Osteocyte (in vitro differentiated cells): ENCODE measurements at regions not wholly inside any gene's neighbourhood (a gene's known extent, or its start where the extent isn't known, plus 50 kb on each side); places are given as distances from the start of the nearest gene placed in this dataset.

Experiments
- DNase-seq: peaks from one replicate; pipeline ENCODE4 v3.0.0; 2021; ENCODE audit warnings: mixed read lengths; ENCODE audit not compliant: unreplicated experiment; ENCODE audit errors: extremely low spot score
- H3K27ac Mint-ChIP-seq: one replicate; pipeline ENCODE4 v1.8.0; 2021; ENCODE audit warnings: mild to moderate bottlenecking, mixed read lengths; ENCODE audit not compliant: unreplicated experiment
- H3K27me3 Mint-ChIP-seq: one replicate; pipeline ENCODE4 v1.8.0; 2021; ENCODE audit warnings: mixed read lengths; ENCODE audit not compliant: unreplicated experiment
- H3K36me3 Mint-ChIP-seq: one replicate; pipeline ENCODE4 v1.8.0; 2021; ENCODE audit warnings: mixed read lengths; ENCODE audit not compliant: unreplicated experiment
- H3K4me1 Mint-ChIP-seq: one replicate; pipeline ENCODE4 v1.8.0; 2021; ENCODE audit warnings: mixed read lengths; ENCODE audit not compliant: unreplicated experiment
- H3K4me3 Mint-ChIP-seq: one replicate; pipeline ENCODE4 v1.8.0; 2021; ENCODE audit warnings: mild to moderate bottlenecking, moderate library complexity, mixed read lengths; ENCODE audit not compliant: unreplicated experiment
- H3K9me3 Mint-ChIP-seq: one replicate; pipeline ENCODE4 v1.8.0; 2021; ENCODE audit warnings: mixed read lengths; ENCODE audit not compliant: unreplicated experiment
- TF ChIP-seq, protein P1 (sequence below): fragments of 200-600 bp; sonication (generic); IDR thresholded peaks from 2 replicates; pipeline ENCODE4 v1.5.0; 2021; ENCODE audit warnings: antibody characterized with exemption, mild to moderate bottlenecking, moderate library complexity

GRCh38 chr6:99801805-99802204 lies 192.2 kb downstream of the MCHR2 start:
- DNase-seq, result no peak
- TF ChIP-seq, protein P1, sequence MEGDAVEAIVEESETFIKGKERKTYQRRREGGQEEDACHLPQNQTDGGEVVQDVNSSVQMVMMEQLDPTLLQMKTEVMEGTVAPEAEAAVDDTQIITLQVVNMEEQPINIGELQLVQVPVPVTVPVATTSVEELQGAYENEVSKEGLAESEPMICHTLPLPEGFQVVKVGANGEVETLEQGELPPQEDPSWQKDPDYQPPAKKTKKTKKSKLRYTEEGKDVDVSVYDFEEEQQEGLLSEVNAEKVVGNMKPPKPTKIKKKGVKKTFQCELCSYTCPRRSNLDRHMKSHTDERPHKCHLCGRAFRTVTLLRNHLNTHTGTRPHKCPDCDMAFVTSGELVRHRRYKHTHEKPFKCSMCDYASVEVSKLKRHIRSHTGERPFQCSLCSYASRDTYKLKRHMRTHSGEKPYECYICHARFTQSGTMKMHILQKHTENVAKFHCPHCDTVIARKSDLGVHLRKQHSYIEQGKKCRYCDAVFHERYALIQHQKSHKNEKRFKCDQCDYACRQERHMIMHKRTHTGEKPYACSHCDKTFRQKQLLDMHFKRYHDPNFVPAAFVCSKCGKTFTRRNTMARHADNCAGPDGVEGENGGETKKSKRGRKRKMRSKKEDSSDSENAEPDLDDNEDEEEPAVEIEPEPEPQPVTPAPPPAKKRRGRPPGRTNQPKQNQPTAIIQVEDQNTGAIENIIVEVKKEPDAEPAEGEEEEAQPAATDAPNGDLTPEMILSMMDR, result no peak
- Mint-ChIP-seq H3K36me3 (no peaks in the 10 kb centered on the region), H3K4me1 (no peaks in the 10 kb centered on the region), H3K4me3 (no peak overlapping the region), H3K9me3 (no peaks in the 10 kb centered on the region), H3K27me3 (peaks cover 23% of the 10 kb centered on the region), H3K27ac (no peak overlapping the region)

DNA sequence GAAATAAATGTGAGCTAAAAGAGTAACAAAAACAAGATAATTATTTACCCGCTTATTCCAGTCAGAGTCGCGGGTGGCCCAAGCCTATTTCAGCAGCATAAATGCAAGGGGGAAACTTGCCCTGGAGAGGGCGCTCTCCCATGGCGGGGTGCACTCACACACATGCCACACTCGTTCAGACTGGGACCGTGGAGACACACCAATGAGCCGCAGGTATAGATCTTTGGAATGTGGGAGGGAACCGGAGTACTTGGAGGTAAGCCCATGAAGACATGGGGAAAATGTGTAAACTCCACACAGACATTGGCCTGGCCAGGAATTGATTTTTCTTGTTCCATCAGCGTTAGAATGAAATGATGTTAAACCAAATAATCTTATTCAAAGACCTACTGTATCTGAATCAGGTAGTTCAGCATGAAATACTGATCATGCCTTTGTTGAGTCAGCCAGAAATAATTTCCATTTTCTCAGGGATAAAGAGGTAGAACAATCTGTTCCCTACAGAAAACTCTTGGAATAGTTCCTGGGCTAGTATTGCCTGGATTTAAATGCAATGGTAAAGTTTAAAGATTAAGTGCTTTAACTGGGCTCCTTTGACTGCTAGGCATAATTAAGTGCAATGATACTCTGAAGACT lies 191.5 kb downstream of the MCHR2 start:
- H3K27ac Mint-ChIP-seq, result no peak overlapping the region
- no peak overlapping the region for H3K4me3 Mint-ChIP-seq
- TF ChIP-seq, protein P1, result no peak
- no peaks in the 10 kb centered on the region for H3K4me1 Mint-ChIP-seq
- DNase-seq, result no peak
- no peaks in the 10 kb centered on the region for H3K9me3 Mint-ChIP-seq
- H3K27me3 Mint-ChIP-seq, result peaks cover 20% of the 10 kb centered on the region
- no peaks in the 10 kb centered on the region for H3K36me3 Mint-ChIP-seq

- TF ChIP-seq, protein P1, result no peak
- DNase-seq, result no peak
- Mint-ChIP-seq H3K9me3 (no peaks in the 10 kb centered on the region), H3K27me3 (peaks cover 45% of the 10 kb centered on the region), H3K27ac (no peak overlapping the region), H3K4me1 (no peaks in the 10 kb centered on the region), H3K4me3 (no peak overlapping the region), H3K36me3 (no peaks in the 10 kb centered on the region)
Measured at GRCh38 chr6:99808992-99809391, 185.0 kb downstream of the MCHR2 start.

GRCh38 chr6:99810295-99810694 lies 183.7 kb downstream of the MCHR2 start:
- Mint-ChIP-seq H3K9me3 (no peaks in the 10 kb centered on the region), H3K36me3 (no peaks in the 10 kb centered on the region), H3K4me3 (no peak overlapping the region), H3K4me1 (no peaks in the 10 kb centered on the region), H3K27me3 (peaks cover 36% of the 10 kb centered on the region), H3K27ac (no peak overlapping the region)
- TF ChIP-seq, protein P1, result no peak
- no peak for DNase-seq

- no peaks in the 10 kb centered on the region for H3K9me3 Mint-ChIP-seq
- TF ChIP-seq, protein P1, result no peak
- no peak overlapping the region for H3K27ac Mint-ChIP-seq
- H3K36me3 Mint-ChIP-seq, result no peaks in the 10 kb centered on the region
- H3K4me3 Mint-ChIP-seq, result no peak overlapping the region
- no peak for DNase-seq
- H3K27me3 Mint-ChIP-seq, result peaks cover 31% of the 10 kb centered on the region
- no peaks in the 10 kb centered on the region for H3K4me1 Mint-ChIP-seq
Measured at GRCh38 chr6:99810942-99811620, 182.9 kb downstream of the MCHR2 start.
